Activated CD4-positive, alpha-beta T cell treated with anti-CD3 and anti-CD28 coated beads, Interleukin-2, amount 50 U/mL, for 1 hour (primary cell): ENCODE measurements at regions not wholly inside any gene's neighbourhood (a gene's known extent, or its start where the extent isn't known, plus 50 kb on each side); places are given as distances from the start of the nearest gene placed in this dataset.
"Not testable (repeated sequence)": the region's sequence is repeated elsewhere in the genome, so short reads cannot be mapped to it uniquely, and the experiment has no call there.

ENCODE experiments used
- DNase-seq: peaks from one replicate; pipeline ENCODE4 v3.0.0-alpha.2; 2020

- no peak for DNase-seq
These were observed 50.4 kb upstream of the CECR2 start for GRCh38 chr22:17318817-17319216.

GRCh38 chr22:17315310-17315709 is 54.0 kb upstream of the CECR2 start:
- no peak for DNase-seq

GRCh38 chr22:17314487-17314886 is 54.8 kb upstream of the CECR2 start:
- no peak for DNase-seq

GRCh38 chr22:17313626-17314025 is 55.6 kb upstream of the CECR2 start:
- DNase-seq = no peak

- no peak for DNase-seq
These were observed 61.7 kb upstream of the CECR2 start for GRCh38 chr22:17307566-17307965.

- no peak for DNase-seq
These were observed 64.2 kb upstream of the CECR2 start for GRCh38 chr22:17305076-17305475.

- DNase-seq = peak; percentile 45
These were observed 65.2 kb upstream of the CECR2 start for GRCh38 chr22:17303840-17304779.

GRCh38 chr22:17303441-17303839 is 65.8 kb upstream of the CECR2 start:
- no peak for DNase-seq

- DNase-seq = no peak
These were observed 66.6 kb upstream of the CECR2 start for GRCh38 chr22:17302616-17303015.

GRCh38 chr22:17300926-17301325 is 68.3 kb upstream of the CECR2 start:
- no peak for DNase-seq

- DNase-seq = not testable (repeated sequence)
These were observed 70.3 kb upstream of the CECR2 start for GRCh38 chr22:17298805-17299502.

- no peak for DNase-seq
These were observed 66.4 kb upstream of the ADA2 start for GRCh38 chr22:17285656-17286055.

- no peak for DNase-seq
These were observed 65.7 kb upstream of the ADA2 start for GRCh38 chr22:17284888-17285287.

GRCh38 chr22:17284466-17284865 is 65.2 kb upstream of the ADA2 start:
- DNase-seq = no peak

- DNase-seq = not testable (repeated sequence)
These were observed 64.6 kb upstream of the ADA2 start for GRCh38 chr22:17283865-17284264.

GRCh38 chr22:17283423-17283822 is 64.2 kb upstream of the ADA2 start:
- no peak for DNase-seq

GRCh38 chr22:17281440-17281841 is 62.2 kb upstream of the ADA2 start:
- no peak for DNase-seq

- no peak for DNase-seq
These were observed 61.8 kb upstream of the ADA2 start for GRCh38 chr22:17281026-17281425.

GRCh38 chr22:17272511-17272991 is 53.3 kb upstream of the ADA2 start:
- no peak for DNase-seq

GRCh38 chr22:17271711-17272451 is 52.6 kb upstream of the ADA2 start:
- DNase-seq = no peak

- DNase-seq = no peak
These were observed 50.5 kb upstream of the ADA2 start for GRCh38 chr22:17269607-17270261.

GRCh38 chr22:17269224-17269606 is 50.0 kb upstream of the ADA2 start:
- DNase-seq = no peak
